ENCODE measurements at regions not wholly inside any gene's neighbourhood (a gene's known extent, or its start where the extent isn't known, plus 50 kb on each side); places are given as distances from the start of the nearest gene placed in this dataset.
"Not testable (repeated sequence)": the region's sequence is repeated elsewhere in the genome, so short reads cannot be mapped to it uniquely, and the experiment has no call there.

GRCh38 chr20:55139173-55139765 is 663.9 kb downstream of the DOK5 start:
- peaks cover 10% of the 10 kb centered on the region for H3K27me3 Mint-ChIP-seq (ENCODE audit: low read depth)
- H3K36me3 Mint-ChIP-seq, result no peaks in the 10 kb centered on the region
- H3K27ac Mint-ChIP-seq, result no peak overlapping the region
- no peaks in the 10 kb centered on the region for H3K4me1 Mint-ChIP-seq
- H3K9me3 Mint-ChIP-seq, result no peaks in the 10 kb centered on the region
- no peak for DNase-seq (ENCODE audit: low spot score in 2 of 2, unreplicated experiment in 2 of 2)
- no peak overlapping the region for H3K4me3 Mint-ChIP-seq
- TF ChIP-seq CTCF (IDR thresholded peaks at IDR 0.05; ENCODE audit: unreplicated experiment), result no peak

- Mint-ChIP-seq H3K36me3 (no peaks in the 10 kb centered on the region), H3K4me3 (no peak overlapping the region), H3K27ac (no peak overlapping the region), H3K27me3 (ENCODE audit: low read depth) (peaks cover 8% of the 10 kb centered on the region), H3K4me1 (no peaks in the 10 kb centered on the region), H3K9me3 (no peaks in the 10 kb centered on the region)
- DNase-seq (ENCODE audit: low spot score in 2 of 2, unreplicated experiment in 2 of 2), result no peak
- TF ChIP-seq CTCF (IDR thresholded peaks at IDR 0.05; ENCODE audit: unreplicated experiment), result no peak
Observed at GRCh38 chr20:55135923-55136322, 660.5 kb downstream of the DOK5 start.

- Mint-ChIP-seq H3K4me3 (no peak overlapping the region), H3K36me3 (no peaks in the 10 kb centered on the region), H3K4me1 (no peaks in the 10 kb centered on the region), H3K27ac (no peak overlapping the region), H3K9me3 (no peaks in the 10 kb centered on the region), H3K27me3 (ENCODE audit: low read depth) (peaks cover 2% of the 10 kb centered on the region)
- TF ChIP-seq CTCF (IDR thresholded peaks at IDR 0.05; ENCODE audit: unreplicated experiment), result no peak
- DNase-seq (ENCODE audit: low spot score in 2 of 2, unreplicated experiment in 2 of 2), result no peak
Observed at GRCh38 chr20:55132523-55132922, 657.1 kb downstream of the DOK5 start.

GRCh38 chr20:55117577-55117976 is 642.2 kb downstream of the DOK5 start:
- not testable (repeated sequence) for H3K27ac Mint-ChIP-seq; H3K4me1 Mint-ChIP-seq; H3K36me3 Mint-ChIP-seq; H3K27me3 Mint-ChIP-seq (ENCODE audit: low read depth); DNase-seq (ENCODE audit: low spot score in 2 of 2, unreplicated experiment in 2 of 2); H3K4me3 Mint-ChIP-seq; H3K9me3 Mint-ChIP-seq

GRCh38 chr20:55116598-55116997 is 641.2 kb downstream of the DOK5 start:
- Mint-ChIP-seq H3K4me3 (no peak overlapping the region), H3K27me3 (ENCODE audit: low read depth) (no peaks in the 10 kb centered on the region), H3K9me3 (peaks cover 4% of the 10 kb centered on the region), H3K27ac (no peak overlapping the region), H3K36me3 (no peaks in the 10 kb centered on the region), H3K4me1 (no peaks in the 10 kb centered on the region)
- no peak for TF ChIP-seq CTCF (IDR thresholded peaks at IDR 0.05; ENCODE audit: unreplicated experiment)
- DNase-seq (ENCODE audit: low spot score in 2 of 2, unreplicated experiment in 2 of 2), result no peak

GRCh38 chr20:55103188-55103587 is 627.8 kb downstream of the DOK5 start:
- H3K36me3 Mint-ChIP-seq, result no peaks in the 10 kb centered on the region
- no peak overlapping the region for H3K27ac Mint-ChIP-seq
- TF ChIP-seq CTCF (IDR thresholded peaks at IDR 0.05; ENCODE audit: unreplicated experiment), result no peak
- peaks cover 12% of the 10 kb centered on the region for H3K9me3 Mint-ChIP-seq
- peaks cover 4% of the 10 kb centered on the region for H3K4me1 Mint-ChIP-seq
- no peak for DNase-seq (ENCODE audit: low spot score in 2 of 2, unreplicated experiment in 2 of 2)
- H3K4me3 Mint-ChIP-seq, result no peak overlapping the region
- H3K27me3 Mint-ChIP-seq (ENCODE audit: low read depth), result peaks cover 3% of the 10 kb centered on the region

Data from mesothelial cell of epicardium (in vitro differentiated cells).